ENCODE measurements at regions not wholly inside any gene's neighbourhood (a gene's known extent, or its start where the extent isn't known, plus 50 kb on each side); places are given as distances from the start of the nearest gene placed in this dataset.

DNA sequence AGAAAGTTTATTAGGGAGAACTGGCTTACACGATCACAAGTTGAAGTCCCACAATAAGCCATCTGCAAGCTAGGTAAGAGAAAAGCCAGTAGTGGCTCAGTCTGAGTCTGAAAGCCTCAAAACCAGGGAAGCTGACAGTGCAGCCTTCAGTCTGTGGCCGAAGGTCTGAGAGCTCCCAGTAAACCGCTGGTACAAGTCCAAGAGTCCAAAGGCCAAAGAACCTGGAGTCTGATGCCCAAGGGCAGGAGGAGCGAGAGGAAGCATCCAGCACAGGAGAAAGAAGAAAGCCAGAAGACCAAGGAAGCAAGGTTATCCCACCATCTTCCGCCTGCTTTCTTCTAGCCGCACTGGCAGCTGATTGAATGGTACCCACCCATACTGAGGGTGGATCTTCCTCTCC, 97.3 kb upstream of the FBN2 start:
- TF ChIP-seq, protein P1, sequence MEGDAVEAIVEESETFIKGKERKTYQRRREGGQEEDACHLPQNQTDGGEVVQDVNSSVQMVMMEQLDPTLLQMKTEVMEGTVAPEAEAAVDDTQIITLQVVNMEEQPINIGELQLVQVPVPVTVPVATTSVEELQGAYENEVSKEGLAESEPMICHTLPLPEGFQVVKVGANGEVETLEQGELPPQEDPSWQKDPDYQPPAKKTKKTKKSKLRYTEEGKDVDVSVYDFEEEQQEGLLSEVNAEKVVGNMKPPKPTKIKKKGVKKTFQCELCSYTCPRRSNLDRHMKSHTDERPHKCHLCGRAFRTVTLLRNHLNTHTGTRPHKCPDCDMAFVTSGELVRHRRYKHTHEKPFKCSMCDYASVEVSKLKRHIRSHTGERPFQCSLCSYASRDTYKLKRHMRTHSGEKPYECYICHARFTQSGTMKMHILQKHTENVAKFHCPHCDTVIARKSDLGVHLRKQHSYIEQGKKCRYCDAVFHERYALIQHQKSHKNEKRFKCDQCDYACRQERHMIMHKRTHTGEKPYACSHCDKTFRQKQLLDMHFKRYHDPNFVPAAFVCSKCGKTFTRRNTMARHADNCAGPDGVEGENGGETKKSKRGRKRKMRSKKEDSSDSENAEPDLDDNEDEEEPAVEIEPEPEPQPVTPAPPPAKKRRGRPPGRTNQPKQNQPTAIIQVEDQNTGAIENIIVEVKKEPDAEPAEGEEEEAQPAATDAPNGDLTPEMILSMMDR (conservative IDR thresholded peaks at IDR 0.05; ENCODE audit: low read depth, low read length): no peak
- DNase-seq (ENCODE audit: low read depth): no peak
- no peak overlapping the region for H3K4me3 ChIP-seq (ENCODE audit: low read depth, low read length)

DNA sequence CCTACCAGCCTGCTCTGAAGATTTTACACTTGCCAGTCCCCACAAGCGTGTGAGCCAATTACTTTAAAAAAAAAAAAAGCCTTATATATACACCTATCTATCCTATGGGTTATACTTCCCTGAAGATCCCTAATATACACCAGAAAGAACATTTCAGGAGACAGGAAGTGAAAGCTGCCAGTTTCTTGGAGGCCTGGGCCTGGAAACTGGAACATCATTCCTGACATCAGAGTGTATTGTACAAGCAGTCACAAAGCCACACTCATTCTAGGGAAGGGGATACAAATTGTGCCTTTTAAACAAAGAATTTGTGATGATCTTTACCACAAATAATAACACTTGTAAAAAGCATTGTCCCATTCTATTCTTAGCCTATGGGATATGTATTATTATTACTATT, 98.3 kb upstream of the FBN2 start:
- TF ChIP-seq, protein P1 (conservative IDR thresholded peaks at IDR 0.05; ENCODE audit: low read depth, low read length): no peak
- no peak overlapping the region for H3K4me3 ChIP-seq (ENCODE audit: low read depth, low read length)
- no peak for DNase-seq (ENCODE audit: low read depth)

DNA sequence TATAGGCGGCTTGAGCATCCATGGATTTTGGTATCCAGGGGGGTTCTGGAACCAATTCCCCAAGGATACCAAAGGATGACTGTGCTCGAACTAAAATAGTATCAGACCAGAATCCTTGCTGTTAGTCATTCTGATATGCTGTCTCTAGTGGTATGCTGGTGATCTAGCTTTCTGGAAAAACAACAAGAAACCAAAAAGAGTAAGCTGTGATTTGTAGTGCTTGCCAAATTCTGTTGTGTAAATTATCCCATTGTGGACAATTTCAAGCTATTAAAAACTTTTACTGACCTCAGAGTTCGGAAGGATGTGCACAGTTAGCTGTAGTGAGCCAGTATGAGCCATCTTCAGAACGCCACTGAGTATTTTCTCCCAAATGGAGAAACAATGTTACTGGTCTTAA, 99.0 kb upstream of the FBN2 start:
- peak; percentile 85 for DNase-seq (ENCODE audit: low read depth)
- TF ChIP-seq, protein P1 (conservative IDR thresholded peaks at IDR 0.05; ENCODE audit: low read depth, low read length): peak; percentile 40
- no peak overlapping the region for H3K4me3 ChIP-seq (ENCODE audit: low read depth, low read length)

DNA sequence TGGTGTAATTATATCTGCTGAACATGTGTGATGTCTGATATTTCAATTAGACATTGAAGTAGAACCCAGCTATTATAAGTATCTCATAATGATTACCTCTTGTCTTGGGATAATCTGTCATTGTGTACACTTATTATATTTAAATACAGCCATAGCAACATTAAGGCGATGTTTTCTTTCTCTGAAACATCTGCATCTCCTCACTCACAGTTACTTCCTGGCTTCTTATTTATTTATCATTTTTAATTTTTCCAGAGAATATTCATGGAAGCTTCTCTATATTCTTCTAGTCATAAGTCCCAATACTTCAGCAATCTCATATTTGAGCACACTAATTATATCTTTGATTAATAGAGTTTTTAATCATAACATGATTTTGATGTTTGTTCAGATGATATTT, 103.8 kb upstream of the FBN2 start:
- TF ChIP-seq, protein P1 (conservative IDR thresholded peaks at IDR 0.05; ENCODE audit: low read depth, low read length): no peak

DNA sequence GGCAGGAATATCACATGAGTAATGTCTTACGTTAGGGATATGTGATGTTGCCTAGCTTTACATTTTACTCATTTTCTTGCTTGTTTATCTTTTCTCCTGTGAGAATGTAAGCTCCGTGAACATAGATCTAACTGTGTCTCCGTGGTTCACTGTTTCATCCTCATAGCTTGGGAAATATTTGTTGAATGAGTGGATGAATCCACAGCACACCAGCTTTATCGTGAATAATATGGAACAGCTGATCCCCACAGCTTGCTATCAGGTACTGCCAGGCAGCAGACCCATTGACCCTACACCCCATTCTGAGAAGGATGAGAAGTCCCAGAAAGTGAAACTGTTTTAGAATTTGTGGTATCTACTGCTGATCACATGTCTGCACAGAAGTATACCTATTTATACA, 106.8 kb upstream of the FBN2 start:
- peak; percentile 83 for DNase-seq (ENCODE audit: low read depth)
- TF ChIP-seq, protein P1 (conservative IDR thresholded peaks at IDR 0.05; ENCODE audit: low read depth, low read length): no peak
- H3K4me3 ChIP-seq (ENCODE audit: low read depth, low read length): peak overlapping the region; percentile 39

More for the DNA sequence above, 103.8 kb upstream of the FBN2 start:
- no peak for DNase-seq (ENCODE audit: low read depth)
- no peak overlapping the region for H3K4me3 ChIP-seq (ENCODE audit: low read depth, low read length)

DNA sequence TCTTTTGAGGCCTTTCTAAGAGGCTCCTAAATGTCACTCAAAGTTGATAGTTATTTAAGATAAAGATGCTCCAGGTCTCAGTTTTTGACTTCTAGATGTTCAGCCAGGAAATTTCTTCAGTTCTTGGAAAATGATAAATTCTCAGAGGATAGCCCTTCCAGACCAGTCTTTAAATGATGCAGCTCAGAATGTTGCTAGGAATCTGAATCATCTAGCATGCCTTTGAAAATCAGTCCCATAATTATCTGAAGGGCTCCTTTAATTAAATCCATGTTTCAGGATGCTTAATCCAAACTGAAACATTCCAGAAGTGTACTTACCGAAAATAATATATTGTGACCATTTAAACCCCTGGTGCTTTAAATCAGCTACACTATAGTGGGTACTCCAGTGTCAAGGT, 107.5 kb upstream of the FBN2 start:
- no peak for DNase-seq (ENCODE audit: low read depth)
- TF ChIP-seq, protein P1 (conservative IDR thresholded peaks at IDR 0.05; ENCODE audit: low read depth, low read length): no peak
- H3K4me3 ChIP-seq (ENCODE audit: low read depth, low read length): no peak overlapping the region

DNA sequence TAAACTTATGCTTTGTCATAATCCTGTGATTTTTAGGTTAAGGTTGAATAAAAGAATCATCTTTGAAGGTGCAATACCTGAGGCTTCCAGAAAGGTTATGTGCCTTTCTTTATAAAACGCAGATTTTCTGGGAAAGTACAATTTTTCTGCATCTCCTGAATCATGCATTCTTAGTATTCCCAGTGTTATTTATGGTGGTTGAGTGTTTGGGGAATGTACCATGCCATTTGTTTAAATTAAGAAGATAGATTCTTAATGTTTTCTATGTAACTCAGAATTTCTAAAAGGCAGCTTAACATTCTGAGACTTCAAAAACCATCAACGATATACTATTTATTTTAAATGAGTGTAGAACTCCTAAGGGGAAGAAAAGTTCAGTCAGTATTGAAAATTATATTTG, 108.1 kb upstream of the FBN2 start:
- no peak for DNase-seq (ENCODE audit: low read depth)
- H3K4me3 ChIP-seq (ENCODE audit: low read depth, low read length): no peak overlapping the region
- TF ChIP-seq, protein P1 (conservative IDR thresholded peaks at IDR 0.05; ENCODE audit: low read depth, low read length): no peak

All from choroid plexus epithelial cell (primary cell).